Fibroblast of lung (primary cell): ENCODE measurements at regions not wholly inside any gene's neighbourhood (a gene's known extent, or its start where the extent isn't known, plus 50 kb on each side); places are given as distances from the start of the nearest gene placed in this dataset.

Source experiments
- DNase-seq, 2 donors: peaks; one replicate each; pipeline versions ENCODE4 v3.0.0 to v3.0.0-alpha.2; 2010; ENCODE audit warnings: low read depth in 2 of 2
- H2AFZ ChIP-seq: 2 replicates; pipeline ENCODE4 v1.5.1; 2012; ENCODE audit warnings: low read length, control low read depth, inconsistent platforms
- H3K27ac ChIP-seq: 2 replicates; pipeline ENCODE4 v1.5.1; 2011; ENCODE audit warnings: low read length, control low read depth; ENCODE audit not compliant: insufficient read depth
- H3K27me3 ChIP-seq: 2 replicates; pipeline ENCODE4 v1.5.1; 2011; ENCODE audit warnings: mild to moderate bottlenecking, low read length; ENCODE audit not compliant: control insufficient read depth, insufficient read depth
- H3K36me3 ChIP-seq: 2 replicates; pipeline ENCODE4 v1.5.1; 2011; ENCODE audit warnings: low read length; ENCODE audit not compliant: control insufficient read depth, insufficient read depth
- H3K4me1 ChIP-seq: 2 replicates; pipeline ENCODE4 v1.5.1; 2011; ENCODE audit warnings: low read length; ENCODE audit not compliant: control insufficient read depth, insufficient read depth; ENCODE audit errors: extremely low read depth
- H3K4me2 ChIP-seq: 2 replicates; pipeline ENCODE4 v1.5.1; 2011; ENCODE audit warnings: low read length, control low read depth; ENCODE audit not compliant: insufficient read depth; ENCODE audit errors: extremely low read depth
- H3K4me3 ChIP-seq, 4 experiments: fragments of 200-600 bp in 1 of 4; sonication (generic) in 1 of 4; replicated peaks in 1 of 4; 2 replicates each; pipeline ENCODE4 v1.5.1; 2011 to 2016; ENCODE audit warnings: low read length in 4 of 4, low read depth in 3 of 4, mild to moderate bottlenecking in 3 of 4, control low read depth in 2 of 4, inconsistent platforms in 1 of 4, mixed read lengths in 1 of 4; ENCODE audit not compliant: insufficient read depth in 1 of 4; ENCODE audit errors: control extremely low read depth in 1 of 4
- H3K79me2 ChIP-seq: 2 replicates; pipeline ENCODE4 v1.5.1; 2012; ENCODE audit warnings: mild to moderate bottlenecking, low read length, inconsistent platforms; ENCODE audit not compliant: control insufficient read depth, insufficient read depth
- H3K9ac ChIP-seq: 2 replicates; pipeline ENCODE4 v1.5.1; 2011; ENCODE audit warnings: mild to moderate bottlenecking, low read length, control low read depth; ENCODE audit not compliant: insufficient read depth
- H3K9me3 ChIP-seq: 2 replicates; pipeline ENCODE4 v1.5.1; 2012; ENCODE audit warnings: low read depth, low read length; ENCODE audit not compliant: control insufficient read depth, insufficient read depth
- H4K20me1 ChIP-seq: 2 replicates; pipeline ENCODE4 v1.5.1; 2011; ENCODE audit warnings: low read length; ENCODE audit not compliant: control insufficient read depth, insufficient read depth; ENCODE audit errors: extremely low read depth
- EZH2 ChIP-seq: IDR thresholded peaks from 2 replicates; pipeline ENCODE4 v1.5.1; 2012; ENCODE audit warnings: low read length, control low read depth, mild to moderate bottlenecking; ENCODE audit errors: missing control alignments
- TF ChIP-seq, protein P1 (sequence below), 2 donors: IDR thresholded peaks in 1 of 2; conservative IDR thresholded peaks in 1 of 2; 1 replicate in 1 of 2; 2 replicates in 1 of 2; pipeline ENCODE4 v1.5.1; 2011 to 2012; ENCODE audit warnings: low read length in 2 of 2, control low read depth in 1 of 2, inconsistent platforms in 1 of 2, low read depth in 1 of 2, mild to moderate bottlenecking in 1 of 2

DNA sequence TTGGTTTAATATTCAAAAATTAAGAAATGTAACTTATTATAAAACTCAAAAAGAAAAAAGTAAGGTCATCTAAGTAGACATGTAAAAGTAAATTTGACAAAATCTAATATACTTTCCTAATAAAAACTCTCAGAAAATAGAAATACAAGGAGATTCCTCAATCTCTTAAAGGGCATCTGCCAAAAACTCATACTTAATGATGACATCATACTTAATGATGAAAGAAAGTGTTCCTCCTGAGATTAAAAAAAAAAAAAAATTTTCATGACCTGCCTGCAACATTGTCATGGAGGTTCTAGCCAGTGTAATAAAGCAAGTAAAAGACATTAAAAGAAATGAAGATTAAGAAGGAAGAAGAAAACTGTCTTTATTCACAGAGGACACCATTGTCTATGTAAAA lies 325.7 kb upstream of the BTBD3 start:
- H3K27ac ChIP-seq: no peak overlapping the region
- no peak overlapping the region for H3K4me3 ChIP-seq
- no peak overlapping the region for H2AFZ ChIP-seq
- H3K27me3 ChIP-seq: no peaks in the 10 kb centered on the region
- H3K4me2 ChIP-seq: no peak overlapping the region
- no peak overlapping the region for H3K9ac ChIP-seq
- no peaks in the 10 kb centered on the region for H3K36me3 ChIP-seq
- TF ChIP-seq EZH2: no peak
- TF ChIP-seq, protein P1, sequence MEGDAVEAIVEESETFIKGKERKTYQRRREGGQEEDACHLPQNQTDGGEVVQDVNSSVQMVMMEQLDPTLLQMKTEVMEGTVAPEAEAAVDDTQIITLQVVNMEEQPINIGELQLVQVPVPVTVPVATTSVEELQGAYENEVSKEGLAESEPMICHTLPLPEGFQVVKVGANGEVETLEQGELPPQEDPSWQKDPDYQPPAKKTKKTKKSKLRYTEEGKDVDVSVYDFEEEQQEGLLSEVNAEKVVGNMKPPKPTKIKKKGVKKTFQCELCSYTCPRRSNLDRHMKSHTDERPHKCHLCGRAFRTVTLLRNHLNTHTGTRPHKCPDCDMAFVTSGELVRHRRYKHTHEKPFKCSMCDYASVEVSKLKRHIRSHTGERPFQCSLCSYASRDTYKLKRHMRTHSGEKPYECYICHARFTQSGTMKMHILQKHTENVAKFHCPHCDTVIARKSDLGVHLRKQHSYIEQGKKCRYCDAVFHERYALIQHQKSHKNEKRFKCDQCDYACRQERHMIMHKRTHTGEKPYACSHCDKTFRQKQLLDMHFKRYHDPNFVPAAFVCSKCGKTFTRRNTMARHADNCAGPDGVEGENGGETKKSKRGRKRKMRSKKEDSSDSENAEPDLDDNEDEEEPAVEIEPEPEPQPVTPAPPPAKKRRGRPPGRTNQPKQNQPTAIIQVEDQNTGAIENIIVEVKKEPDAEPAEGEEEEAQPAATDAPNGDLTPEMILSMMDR (conservative IDR thresholded peaks at IDR 0.05 in 1 of 2, IDR thresholded peaks at IDR 0.05 in 1 of 2; ENCODE audit: low read depth in 1 of 2, low read length in 2 of 2): no peak
- H3K9me3 ChIP-seq: no peaks in the 10 kb centered on the region
- DNase-seq: no peak
- no peaks in the 10 kb centered on the region for H3K79me2 ChIP-seq
- H3K4me1 ChIP-seq: no peaks in the 10 kb centered on the region
- H4K20me1 ChIP-seq: no peaks in the 10 kb centered on the region

- Histone ChIP-seq H2AFZ (no peak overlapping the region), H3K9me3 (no peaks in the 10 kb centered on the region), H3K79me2 (no peaks in the 10 kb centered on the region), H3K4me1 (no peaks in the 10 kb centered on the region), H3K36me3 (no peaks in the 10 kb centered on the region), H3K4me2 (no peak overlapping the region), H3K4me3 (no peak overlapping the region), H3K27me3 (no peaks in the 10 kb centered on the region), H3K9ac (no peak overlapping the region), H4K20me1 (no peaks in the 10 kb centered on the region), H3K27ac (no peak overlapping the region)
- DNase-seq: no peak
- TF ChIP-seq, protein P1 (conservative IDR thresholded peaks at IDR 0.05 in 1 of 2, IDR thresholded peaks at IDR 0.05 in 1 of 2; ENCODE audit: low read depth in 1 of 2, low read length in 2 of 2): no peak
- TF ChIP-seq EZH2: no peak
Observed at GRCh38 chr20:11604339-11604738, 313.4 kb upstream of the BTBD3 start.

- Histone ChIP-seq H3K4me1 (no peaks in the 10 kb centered on the region), H3K36me3 (no peaks in the 10 kb centered on the region), H2AFZ (no peak overlapping the region), H4K20me1 (no peaks in the 10 kb centered on the region), H3K27ac (no peak overlapping the region), H3K4me3 (no peak overlapping the region), H3K79me2 (no peaks in the 10 kb centered on the region), H3K27me3 (no peaks in the 10 kb centered on the region), H3K9me3 (no peaks in the 10 kb centered on the region), H3K4me2 (no peak overlapping the region), H3K9ac (no peak overlapping the region)
- DNase-seq: no peak
- TF ChIP-seq, protein P1 (conservative IDR thresholded peaks at IDR 0.05 in 1 of 2, IDR thresholded peaks at IDR 0.05 in 1 of 2; ENCODE audit: low read depth in 1 of 2, low read length in 2 of 2): no peak
- no peak for TF ChIP-seq EZH2
Observed at GRCh38 chr20:11607047-11607446, 310.6 kb upstream of the BTBD3 start.
